Nucleus accumbens (tissue), 56 donors: ENCODE measurements at regions not wholly inside any gene's neighbourhood (a gene's known extent, or its start where the extent isn't known, plus 50 kb on each side); places are given as distances from the start of the nearest gene placed in this dataset.

Experiments used
- DNase-seq, 56 donors: peaks; one replicate each; lab custom pipeline; 2025; lab: John Stamatoyannopoulos, UW

GRCh38 chr4:174438711-174439110, 83.6 kb downstream of the HPGD start:
- DNase-seq, result no peak

GRCh38 chr4:174437749-174438148, 84.5 kb downstream of the HPGD start:
- no peak for DNase-seq

GRCh38 chr4:174437324-174437723, 85.0 kb downstream of the HPGD start:
- no peak for DNase-seq

- no peak for DNase-seq
Measured at GRCh38 chr4:174436377-174436776, 85.9 kb downstream of the HPGD start.

GRCh38 chr4:174435974-174436373, 86.3 kb downstream of the HPGD start:
- DNase-seq, result no peak

- DNase-seq, result no peak
Measured at GRCh38 chr4:174434455-174434854, 87.8 kb downstream of the HPGD start.

GRCh38 chr4:174430576-174430975, 91.7 kb downstream of the HPGD start:
- DNase-seq, result no peak

GRCh38 chr4:174429701-174430410, 92.4 kb downstream of the HPGD start:
- no peak for DNase-seq

- no peak for DNase-seq
Measured at GRCh38 chr4:174427571-174428140, 94.6 kb downstream of the HPGD start.

GRCh38 chr4:174425669-174426068, 96.6 kb downstream of the HPGD start:
- no peak for DNase-seq

- DNase-seq, result peak in 3 of 56 donors; percentile 1 to 9 (median 1)
Measured at GRCh38 chr4:174423257-174423944, 98.9 kb downstream of the HPGD start.

GRCh38 chr4:174422893-174423256, 99.4 kb downstream of the HPGD start:
- no peak for DNase-seq

GRCh38 chr4:174420316-174420715, 102.0 kb downstream of the HPGD start:
- no peak for DNase-seq

- no peak for DNase-seq
Measured at GRCh38 chr4:174418640-174419212, 103.6 kb downstream of the HPGD start.

- DNase-seq, result no peak
Measured at GRCh38 chr4:174408841-174409552, 113.3 kb downstream of the HPGD start.

GRCh38 chr4:174406383-174406782, 115.9 kb downstream of the HPGD start:
- DNase-seq, result no peak

- no peak for DNase-seq
Measured at GRCh38 chr4:174405923-174406322, 116.4 kb downstream of the HPGD start.

GRCh38 chr4:174404677-174405076, 117.6 kb downstream of the HPGD start:
- DNase-seq, result no peak

GRCh38 chr4:174403177-174403543, 119.1 kb downstream of the HPGD start:
- no peak for DNase-seq

- DNase-seq, result no peak
Measured at GRCh38 chr4:174402470-174403176, 118.9 kb downstream of the CEP44 start.
